ENCODE measurements at regions not wholly inside any gene's neighbourhood (a gene's known extent, or its start where the extent isn't known, plus 50 kb on each side); places are given as distances from the start of the nearest gene placed in this dataset.

GRCh38 chr4:141870152-141870551 lies 233.8 kb downstream of the IL15 start:
- TF ChIP-seq CTCF (IDR thresholded peaks at IDR 0.05) = no peak
- TF ChIP-seq POLR2A (IDR thresholded peaks at IDR 0.05) = no peak

Measured in right lobe of liver (tissue), 4 donors.